ENCODE measurements at regions not wholly inside any gene's neighbourhood (a gene's known extent, or its start where the extent isn't known, plus 50 kb on each side); places are given as distances from the start of the nearest gene placed in this dataset.

DNA sequence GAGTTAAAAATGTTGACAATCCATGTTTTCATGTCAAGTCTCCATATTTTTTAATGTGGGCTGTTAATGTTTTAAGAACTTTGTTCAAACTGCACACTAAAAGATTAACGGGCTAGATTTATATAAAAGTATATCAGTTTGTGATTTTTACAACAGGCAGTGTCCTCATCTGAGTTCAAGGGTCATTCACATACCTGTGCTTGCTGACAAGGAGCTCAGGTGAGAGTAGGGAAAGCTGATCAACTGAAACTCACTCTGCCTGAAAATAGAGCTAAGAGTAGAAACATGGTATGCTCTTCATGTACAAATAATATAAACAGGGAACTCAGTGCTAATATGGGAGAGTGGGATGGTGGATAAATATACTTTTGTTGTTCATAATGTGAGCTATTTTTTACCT lies 102.3 kb upstream of the DKK2 start:
- no peak for TF ChIP-seq POLR2AphosphoS5 (IDR thresholded peaks at IDR 0.05; ENCODE audit: low read depth)
- TF ChIP-seq, protein P1, sequence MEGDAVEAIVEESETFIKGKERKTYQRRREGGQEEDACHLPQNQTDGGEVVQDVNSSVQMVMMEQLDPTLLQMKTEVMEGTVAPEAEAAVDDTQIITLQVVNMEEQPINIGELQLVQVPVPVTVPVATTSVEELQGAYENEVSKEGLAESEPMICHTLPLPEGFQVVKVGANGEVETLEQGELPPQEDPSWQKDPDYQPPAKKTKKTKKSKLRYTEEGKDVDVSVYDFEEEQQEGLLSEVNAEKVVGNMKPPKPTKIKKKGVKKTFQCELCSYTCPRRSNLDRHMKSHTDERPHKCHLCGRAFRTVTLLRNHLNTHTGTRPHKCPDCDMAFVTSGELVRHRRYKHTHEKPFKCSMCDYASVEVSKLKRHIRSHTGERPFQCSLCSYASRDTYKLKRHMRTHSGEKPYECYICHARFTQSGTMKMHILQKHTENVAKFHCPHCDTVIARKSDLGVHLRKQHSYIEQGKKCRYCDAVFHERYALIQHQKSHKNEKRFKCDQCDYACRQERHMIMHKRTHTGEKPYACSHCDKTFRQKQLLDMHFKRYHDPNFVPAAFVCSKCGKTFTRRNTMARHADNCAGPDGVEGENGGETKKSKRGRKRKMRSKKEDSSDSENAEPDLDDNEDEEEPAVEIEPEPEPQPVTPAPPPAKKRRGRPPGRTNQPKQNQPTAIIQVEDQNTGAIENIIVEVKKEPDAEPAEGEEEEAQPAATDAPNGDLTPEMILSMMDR (IDR thresholded peaks at IDR 0.05; ENCODE audit: insufficient read depth, low read length): no peak
- TF ChIP-seq, protein P2, sequence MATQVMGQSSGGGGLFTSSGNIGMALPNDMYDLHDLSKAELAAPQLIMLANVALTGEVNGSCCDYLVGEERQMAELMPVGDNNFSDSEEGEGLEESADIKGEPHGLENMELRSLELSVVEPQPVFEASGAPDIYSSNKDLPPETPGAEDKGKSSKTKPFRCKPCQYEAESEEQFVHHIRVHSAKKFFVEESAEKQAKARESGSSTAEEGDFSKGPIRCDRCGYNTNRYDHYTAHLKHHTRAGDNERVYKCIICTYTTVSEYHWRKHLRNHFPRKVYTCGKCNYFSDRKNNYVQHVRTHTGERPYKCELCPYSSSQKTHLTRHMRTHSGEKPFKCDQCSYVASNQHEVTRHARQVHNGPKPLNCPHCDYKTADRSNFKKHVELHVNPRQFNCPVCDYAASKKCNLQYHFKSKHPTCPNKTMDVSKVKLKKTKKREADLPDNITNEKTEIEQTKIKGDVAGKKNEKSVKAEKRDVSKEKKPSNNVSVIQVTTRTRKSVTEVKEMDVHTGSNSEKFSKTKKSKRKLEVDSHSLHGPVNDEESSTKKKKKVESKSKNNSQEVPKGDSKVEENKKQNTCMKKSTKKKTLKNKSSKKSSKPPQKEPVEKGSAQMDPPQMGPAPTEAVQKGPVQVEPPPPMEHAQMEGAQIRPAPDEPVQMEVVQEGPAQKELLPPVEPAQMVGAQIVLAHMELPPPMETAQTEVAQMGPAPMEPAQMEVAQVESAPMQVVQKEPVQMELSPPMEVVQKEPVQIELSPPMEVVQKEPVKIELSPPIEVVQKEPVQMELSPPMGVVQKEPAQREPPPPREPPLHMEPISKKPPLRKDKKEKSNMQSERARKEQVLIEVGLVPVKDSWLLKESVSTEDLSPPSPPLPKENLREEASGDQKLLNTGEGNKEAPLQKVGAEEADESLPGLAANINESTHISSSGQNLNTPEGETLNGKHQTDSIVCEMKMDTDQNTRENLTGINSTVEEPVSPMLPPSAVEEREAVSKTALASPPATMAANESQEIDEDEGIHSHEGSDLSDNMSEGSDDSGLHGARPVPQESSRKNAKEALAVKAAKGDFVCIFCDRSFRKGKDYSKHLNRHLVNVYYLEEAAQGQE (IDR thresholded peaks at IDR 0.05; ENCODE audit: insufficient replicate concordance, low read depth): no peak
